ENCODE measurements at regions not wholly inside any gene's neighbourhood (a gene's known extent, or its start where the extent isn't known, plus 50 kb on each side); places are given as distances from the start of the nearest gene placed in this dataset.

- Histone ChIP-seq H3K4me1 (ENCODE audit: control insufficient read depth, insufficient read depth, low read length) (no peaks in the 10 kb centered on the region), H3K27me3 (ENCODE audit: control insufficient read depth, insufficient read depth, low read length) (no peaks in the 10 kb centered on the region), H3K36me3 (ENCODE audit: control insufficient read depth, insufficient read depth, low read length) (no peaks in the 10 kb centered on the region), H3K9ac (ENCODE audit: low read length) (no peak overlapping the region), H3K27ac (ENCODE audit: low read depth, low read length) (no peak overlapping the region), H3K4me3 (ENCODE audit: low read length) (no peak overlapping the region)
These were observed 692.9 kb downstream of the ZPLD1 start for GRCh38 chr3:103127737-103128136.

GRCh38 chr3:103134023-103134724 is 699.4 kb downstream of the ZPLD1 start:
- no peak overlapping the region for H3K27ac ChIP-seq (ENCODE audit: low read depth, low read length)
- no peak overlapping the region for H3K4me3 ChIP-seq (ENCODE audit: low read length)
- H3K36me3 ChIP-seq (ENCODE audit: control insufficient read depth, insufficient read depth, low read length): no peaks in the 10 kb centered on the region
- H3K27me3 ChIP-seq (ENCODE audit: control insufficient read depth, insufficient read depth, low read length): no peaks in the 10 kb centered on the region
- H3K9ac ChIP-seq (ENCODE audit: low read length): no peak overlapping the region
- no peaks in the 10 kb centered on the region for H3K4me1 ChIP-seq (ENCODE audit: control insufficient read depth, insufficient read depth, low read length)

GRCh38 chr3:103136621-103137020 is 701.8 kb downstream of the ZPLD1 start:
- H3K27me3 ChIP-seq (ENCODE audit: control insufficient read depth, insufficient read depth, low read length): no peaks in the 10 kb centered on the region
- H3K27ac ChIP-seq (ENCODE audit: low read depth, low read length): no peak overlapping the region
- H3K4me1 ChIP-seq (ENCODE audit: control insufficient read depth, insufficient read depth, low read length): no peaks in the 10 kb centered on the region

GRCh38 chr3:103137830-103138229 is 703.0 kb downstream of the ZPLD1 start:
- Histone ChIP-seq H3K4me1 (ENCODE audit: control insufficient read depth, insufficient read depth, low read length) (no peaks in the 10 kb centered on the region), H3K4me3 (ENCODE audit: low read length) (no peak overlapping the region), H3K27ac (ENCODE audit: low read depth, low read length) (no peak overlapping the region), H3K36me3 (ENCODE audit: control insufficient read depth, insufficient read depth, low read length) (no peaks in the 10 kb centered on the region), H3K9ac (ENCODE audit: low read length) (no peak overlapping the region), H3K27me3 (ENCODE audit: control insufficient read depth, insufficient read depth, low read length) (no peaks in the 10 kb centered on the region)

More at GRCh38 chr3:103136621-103137020, 701.8 kb downstream of the ZPLD1 start:
- Histone ChIP-seq H3K36me3 (ENCODE audit: control insufficient read depth, insufficient read depth, low read length) (no peaks in the 10 kb centered on the region), H3K4me3 (ENCODE audit: low read length) (no peak overlapping the region), H3K9ac (ENCODE audit: low read length) (no peak overlapping the region)

GRCh38 chr3:103158183-103158582 is 723.4 kb downstream of the ZPLD1 start:
- Histone ChIP-seq H3K9ac (ENCODE audit: low read length) (no peak overlapping the region), H3K4me3 (ENCODE audit: low read length) (no peak overlapping the region), H3K36me3 (ENCODE audit: control insufficient read depth, insufficient read depth, low read length) (no peaks in the 10 kb centered on the region), H3K27ac (ENCODE audit: low read depth, low read length) (no peak overlapping the region), H3K27me3 (ENCODE audit: control insufficient read depth, insufficient read depth, low read length) (no peaks in the 10 kb centered on the region), H3K4me1 (ENCODE audit: control insufficient read depth, insufficient read depth, low read length) (no peaks in the 10 kb centered on the region)

- no peak overlapping the region for H3K4me3 ChIP-seq (ENCODE audit: low read length)
- H3K27ac ChIP-seq (ENCODE audit: low read depth, low read length): no peak overlapping the region
- no peaks in the 10 kb centered on the region for H3K4me1 ChIP-seq (ENCODE audit: control insufficient read depth, insufficient read depth, low read length)
- no peaks in the 10 kb centered on the region for H3K27me3 ChIP-seq (ENCODE audit: control insufficient read depth, insufficient read depth, low read length)
- H3K36me3 ChIP-seq (ENCODE audit: control insufficient read depth, insufficient read depth, low read length): no peaks in the 10 kb centered on the region
- H3K9ac ChIP-seq (ENCODE audit: low read length): no peak overlapping the region
These were observed 732.1 kb downstream of the ZPLD1 start for GRCh38 chr3:103166890-103167289.

- H3K27ac ChIP-seq (ENCODE audit: low read depth, low read length): no peak overlapping the region
- no peaks in the 10 kb centered on the region for H3K4me1 ChIP-seq (ENCODE audit: control insufficient read depth, insufficient read depth, low read length)
- no peaks in the 10 kb centered on the region for H3K27me3 ChIP-seq (ENCODE audit: control insufficient read depth, insufficient read depth, low read length)
- no peaks in the 10 kb centered on the region for H3K36me3 ChIP-seq (ENCODE audit: control insufficient read depth, insufficient read depth, low read length)
- H3K9ac ChIP-seq (ENCODE audit: low read length): no peak overlapping the region
- no peak overlapping the region for H3K4me3 ChIP-seq (ENCODE audit: low read length)
These were observed 733.0 kb downstream of the ZPLD1 start for GRCh38 chr3:103167850-103168249.

GRCh38 chr3:103169289-103169688 is 734.5 kb downstream of the ZPLD1 start:
- no peak overlapping the region for H3K4me3 ChIP-seq (ENCODE audit: low read length)
- H3K4me1 ChIP-seq (ENCODE audit: control insufficient read depth, insufficient read depth, low read length): no peaks in the 10 kb centered on the region
- H3K36me3 ChIP-seq (ENCODE audit: control insufficient read depth, insufficient read depth, low read length): no peaks in the 10 kb centered on the region
- no peak overlapping the region for H3K9ac ChIP-seq (ENCODE audit: low read length)
- H3K27me3 ChIP-seq (ENCODE audit: control insufficient read depth, insufficient read depth, low read length): no peaks in the 10 kb centered on the region
- H3K27ac ChIP-seq (ENCODE audit: low read depth, low read length): no peak overlapping the region

- Histone ChIP-seq H3K4me3 (ENCODE audit: low read length) (no peak overlapping the region), H3K36me3 (ENCODE audit: control insufficient read depth, insufficient read depth, low read length) (no peaks in the 10 kb centered on the region), H3K9ac (ENCODE audit: low read length) (no peak overlapping the region), H3K4me1 (ENCODE audit: control insufficient read depth, insufficient read depth, low read length) (no peaks in the 10 kb centered on the region), H3K27me3 (ENCODE audit: control insufficient read depth, insufficient read depth, low read length) (no peaks in the 10 kb centered on the region), H3K27ac (ENCODE audit: low read depth, low read length) (no peak overlapping the region)
These were observed 735.8 kb downstream of the ZPLD1 start for GRCh38 chr3:103170651-103171050.

GRCh38 chr3:103173940-103174339 is 739.1 kb downstream of the ZPLD1 start:
- H3K36me3 ChIP-seq (ENCODE audit: control insufficient read depth, insufficient read depth, low read length): no peaks in the 10 kb centered on the region
- no peak overlapping the region for H3K27ac ChIP-seq (ENCODE audit: low read depth, low read length)
- H3K9ac ChIP-seq (ENCODE audit: low read length): no peak overlapping the region
- H3K4me1 ChIP-seq (ENCODE audit: control insufficient read depth, insufficient read depth, low read length): no peaks in the 10 kb centered on the region
- no peaks in the 10 kb centered on the region for H3K27me3 ChIP-seq (ENCODE audit: control insufficient read depth, insufficient read depth, low read length)
- H3K4me3 ChIP-seq (ENCODE audit: low read length): no peak overlapping the region

- H3K27ac ChIP-seq (ENCODE audit: low read depth, low read length): no peak overlapping the region
These were observed 746.3 kb downstream of the ZPLD1 start for GRCh38 chr3:103181160-103181559.

GRCh38 chr3:103184772-103185171 is 750.0 kb downstream of the ZPLD1 start:
- H3K4me3 ChIP-seq (ENCODE audit: low read length): no peak overlapping the region

More at GRCh38 chr3:103181160-103181559, 746.3 kb downstream of the ZPLD1 start:
- no peak overlapping the region for H3K4me3 ChIP-seq (ENCODE audit: low read length)
- no peaks in the 10 kb centered on the region for H3K27me3 ChIP-seq (ENCODE audit: control insufficient read depth, insufficient read depth, low read length)
- no peaks in the 10 kb centered on the region for H3K36me3 ChIP-seq (ENCODE audit: control insufficient read depth, insufficient read depth, low read length)
- no peak overlapping the region for H3K9ac ChIP-seq (ENCODE audit: low read length)
- H3K4me1 ChIP-seq (ENCODE audit: control insufficient read depth, insufficient read depth, low read length): no peaks in the 10 kb centered on the region

GRCh38 chr3:103189941-103190340 is 755.1 kb downstream of the ZPLD1 start:
- Histone ChIP-seq H3K4me3 (ENCODE audit: low read length) (no peak overlapping the region), H3K27ac (ENCODE audit: low read depth, low read length) (no peak overlapping the region), H3K9ac (ENCODE audit: low read length) (no peak overlapping the region), H3K27me3 (ENCODE audit: control insufficient read depth, insufficient read depth, low read length) (no peaks in the 10 kb centered on the region), H3K36me3 (ENCODE audit: control insufficient read depth, insufficient read depth, low read length) (no peaks in the 10 kb centered on the region), H3K4me1 (ENCODE audit: control insufficient read depth, insufficient read depth, low read length) (no peaks in the 10 kb centered on the region)

More at GRCh38 chr3:103184772-103185171, 750.0 kb downstream of the ZPLD1 start:
- Histone ChIP-seq H3K9ac (ENCODE audit: low read length) (no peak overlapping the region), H3K27ac (ENCODE audit: low read depth, low read length) (no peak overlapping the region), H3K36me3 (ENCODE audit: control insufficient read depth, insufficient read depth, low read length) (no peaks in the 10 kb centered on the region), H3K27me3 (ENCODE audit: control insufficient read depth, insufficient read depth, low read length) (no peaks in the 10 kb centered on the region), H3K4me1 (ENCODE audit: control insufficient read depth, insufficient read depth, low read length) (no peaks in the 10 kb centered on the region)

Measured in rectal smooth muscle tissue (tissue), 1 donor.